Liver (tissue), 8 donors: ENCODE measurements at regions not wholly inside any gene's neighbourhood (a gene's known extent, or its start where the extent isn't known, plus 50 kb on each side); places are given as distances from the start of the nearest gene placed in this dataset.

Experiments
- DNase-seq: peaks from one replicate; pipeline ENCODE4 v3.0.0-alpha.2; 2017; ENCODE audit warnings: low spot score
- H3K27ac ChIP-seq, 2 donors: one replicate each; pipeline ENCODE4 v1.7.0; 2013; ENCODE audit warnings: inconsistent platforms in 2 of 2, low read length in 2 of 2, control low read depth in 1 of 2, low read depth in 1 of 2, mild to moderate bottlenecking in 1 of 2
- H3K27me3 ChIP-seq, 4 donors: one replicate each; pipeline versions ENCODE4 v1.6.1 to v1.7.0; 2013; ENCODE audit warnings: low read length in 3 of 4, inconsistent platforms in 1 of 4, mild to moderate bottlenecking in 1 of 4, moderate library complexity in 1 of 4; ENCODE audit not compliant: control insufficient read depth in 4 of 4, insufficient read depth in 4 of 4
- H3K36me3 ChIP-seq, 4 donors: one replicate each; pipeline versions ENCODE4 v1.6.1 to v1.7.0; 2013; ENCODE audit warnings: low read length in 3 of 4, mild to moderate bottlenecking in 3 of 4, low read depth in 1 of 4, moderate library complexity in 1 of 4; ENCODE audit not compliant: control insufficient read depth in 4 of 4, insufficient read depth in 3 of 4
- H3K4me1 ChIP-seq, 4 donors: one replicate each; pipeline versions ENCODE4 v1.6.1 to v1.7.0; 2013; ENCODE audit warnings: low read length in 3 of 4, mild to moderate bottlenecking in 3 of 4, moderate library complexity in 1 of 4; ENCODE audit not compliant: control insufficient read depth in 4 of 4, insufficient read depth in 4 of 4
- H3K4me3 ChIP-seq, 3 donors: one replicate each; pipeline versions ENCODE4 v1.6.1 to v1.7.0; 2013; ENCODE audit warnings: low read length in 3 of 3, control low read depth in 1 of 3, low read depth in 1 of 3, mild to moderate bottlenecking in 1 of 3
- H3K9ac ChIP-seq, 2 donors: one replicate each; pipeline ENCODE4 v1.7.0; 2013; ENCODE audit warnings: low read length in 2 of 2, mild to moderate bottlenecking in 2 of 2, moderate library complexity in 2 of 2, control low read depth in 1 of 2, low read depth in 1 of 2
- H3K9me3 ChIP-seq, 4 donors: one replicate each; pipeline versions ENCODE4 v1.6.1 to v1.7.0; 2013; ENCODE audit warnings: low read length in 3 of 4; ENCODE audit not compliant: control insufficient read depth in 4 of 4
- EGR1 ChIP-seq, 2 donors: IDR thresholded peaks; 2 replicates each; pipeline ENCODE4 v1.6.1; 2016 to 2018; ENCODE audit warnings: antibody characterized with exemption in 2 of 2, low read depth in 2 of 2
- FOXA1 ChIP-seq: IDR thresholded peaks from 2 replicates; pipeline ENCODE4 v1.6.1; 2016; ENCODE audit warnings: antibody characterized with exemption
- FOXA2 ChIP-seq: IDR thresholded peaks from 2 replicates; pipeline ENCODE4 v1.6.1; 2016; ENCODE audit warnings: antibody characterized with exemption
- GABPA ChIP-seq, 2 donors: IDR thresholded peaks in 1 of 2; conservative IDR thresholded peaks in 1 of 2; 2 replicates each; pipeline ENCODE4 v1.6.1; 2016; ENCODE audit warnings: antibody characterized with exemption in 2 of 2, mild to moderate bottlenecking in 1 of 2, moderate library complexity in 1 of 2
- HNF4A ChIP-seq, 2 donors: conservative IDR thresholded peaks; 2 replicates each; pipeline ENCODE4 v1.6.1; 2016; ENCODE audit warnings: antibody characterized with exemption in 2 of 2, mild to moderate bottlenecking in 2 of 2
- HNF4G ChIP-seq: IDR thresholded peaks from 2 replicates; pipeline ENCODE4 v1.6.1; 2016; ENCODE audit warnings: antibody characterized with exemption
- JUND ChIP-seq, 2 donors: IDR thresholded peaks; 2 replicates each; pipeline ENCODE4 v1.6.1; 2016; ENCODE audit warnings: antibody characterized with exemption in 2 of 2
- NR2F2 ChIP-seq: IDR thresholded peaks from 2 replicates; pipeline ENCODE4 v1.6.1; 2016; ENCODE audit warnings: antibody characterized with exemption
- RAD21 ChIP-seq, 2 donors: IDR thresholded peaks; 2 replicates each; pipeline ENCODE4 v1.6.1; 2016; ENCODE audit warnings: antibody characterized with exemption in 2 of 2, mild to moderate bottlenecking in 2 of 2
- RXRA ChIP-seq, 2 donors: IDR thresholded peaks; 2 replicates each; pipeline ENCODE4 v1.6.1; 2017 to 2018; ENCODE audit warnings: antibody characterized with exemption in 2 of 2, mild to moderate bottlenecking in 1 of 2
- SP1 ChIP-seq: IDR thresholded peaks from 2 replicates; pipeline ENCODE4 v1.6.1; 2018; ENCODE audit warnings: antibody characterized with exemption, mild to moderate bottlenecking
- TAF1 ChIP-seq: conservative IDR thresholded peaks from 2 replicates; pipeline ENCODE4 v1.6.1; 2016; ENCODE audit warnings: antibody characterized with exemption, mild to moderate bottlenecking
- YY1 ChIP-seq: IDR thresholded peaks from 2 replicates; pipeline ENCODE4 v1.6.1; 2016; ENCODE audit warnings: antibody characterized with exemption, mild to moderate bottlenecking
- ZBTB33 ChIP-seq: IDR thresholded peaks from 2 replicates; pipeline ENCODE4 v1.6.1; 2016; ENCODE audit warnings: antibody characterized with exemption
- WGBS: extraction: QIAGEN DNeasy Blood & Tissue Kit; methylation state at CpG from one replicate; pipeline ENCODE4 v1.1.7; 2013; 5-methylcytosine and 5-hydroxymethylcytosine counted together
- TF ChIP-seq, protein P1 (sequence below): IDR thresholded peaks from 2 replicates; pipeline ENCODE4 v1.6.1; 2016; ENCODE audit warnings: antibody characterized with exemption
- TF ChIP-seq, protein P2 (sequence below): IDR thresholded peaks from 2 replicates; pipeline ENCODE4 v1.6.1; 2016; ENCODE audit warnings: antibody characterized with exemption, mild to moderate bottlenecking
- TF ChIP-seq, protein P3 (sequence below): IDR thresholded peaks from 2 replicates; pipeline ENCODE4 v1.6.1; 2016; ENCODE audit warnings: antibody characterized with exemption
- TF ChIP-seq, protein P4 (sequence below): fragments of 150-350 bp; IDR thresholded peaks from 2 replicates; pipeline ENCODE4 v1.5.1; 2017; ENCODE audit warnings: improper control_type of control experiment, low read depth, low read length; ENCODE audit not compliant: missing input control
- donor health status: healthy.
- donor health status: healthy.
- donor health status: healthy.
- donor health status: healthy.
- donor health status: healthy.

GRCh38 chrX:113512700-113513395, 672.2 kb upstream of the AMOT start:
- no peak overlapping the region for H3K4me3 ChIP-seq
- H3K9me3 ChIP-seq, result no peaks in the 10 kb centered on the region
- no peak overlapping the region for H3K9ac ChIP-seq
- no peak for DNase-seq
- 64% methylated on average over 7 of the region's 7 CpGs for WGBS
- H3K4me1 ChIP-seq, result no peaks in the 10 kb centered on the region
- no peaks in the 10 kb centered on the region for H3K36me3 ChIP-seq
- H3K27me3 ChIP-seq, result no peaks in the 10 kb centered on the region
- TF ChIP-seq GABPA (IDR thresholded peaks at IDR 0.05 in 1 of 2, conservative IDR thresholded peaks at IDR 0.05 in 1 of 2) (no peak), FOXA1 (no peak), TAF1 (no peak), JUND (IDR thresholded peaks at IDR 0.05) (no peak), HNF4G (no peak), HNF4A (conservative IDR thresholded peaks at IDR 0.05) (no peak), RXRA (IDR thresholded peaks at IDR 0.05) (no peak), SP1 (no peak), NR2F2 (no peak)
- TF ChIP-seq, protein P1, sequence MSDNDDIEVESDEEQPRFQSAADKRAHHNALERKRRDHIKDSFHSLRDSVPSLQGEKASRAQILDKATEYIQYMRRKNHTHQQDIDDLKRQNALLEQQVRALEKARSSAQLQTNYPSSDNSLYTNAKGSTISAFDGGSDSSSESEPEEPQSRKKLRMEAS, result no peak
- TF ChIP-seq, protein P2, sequence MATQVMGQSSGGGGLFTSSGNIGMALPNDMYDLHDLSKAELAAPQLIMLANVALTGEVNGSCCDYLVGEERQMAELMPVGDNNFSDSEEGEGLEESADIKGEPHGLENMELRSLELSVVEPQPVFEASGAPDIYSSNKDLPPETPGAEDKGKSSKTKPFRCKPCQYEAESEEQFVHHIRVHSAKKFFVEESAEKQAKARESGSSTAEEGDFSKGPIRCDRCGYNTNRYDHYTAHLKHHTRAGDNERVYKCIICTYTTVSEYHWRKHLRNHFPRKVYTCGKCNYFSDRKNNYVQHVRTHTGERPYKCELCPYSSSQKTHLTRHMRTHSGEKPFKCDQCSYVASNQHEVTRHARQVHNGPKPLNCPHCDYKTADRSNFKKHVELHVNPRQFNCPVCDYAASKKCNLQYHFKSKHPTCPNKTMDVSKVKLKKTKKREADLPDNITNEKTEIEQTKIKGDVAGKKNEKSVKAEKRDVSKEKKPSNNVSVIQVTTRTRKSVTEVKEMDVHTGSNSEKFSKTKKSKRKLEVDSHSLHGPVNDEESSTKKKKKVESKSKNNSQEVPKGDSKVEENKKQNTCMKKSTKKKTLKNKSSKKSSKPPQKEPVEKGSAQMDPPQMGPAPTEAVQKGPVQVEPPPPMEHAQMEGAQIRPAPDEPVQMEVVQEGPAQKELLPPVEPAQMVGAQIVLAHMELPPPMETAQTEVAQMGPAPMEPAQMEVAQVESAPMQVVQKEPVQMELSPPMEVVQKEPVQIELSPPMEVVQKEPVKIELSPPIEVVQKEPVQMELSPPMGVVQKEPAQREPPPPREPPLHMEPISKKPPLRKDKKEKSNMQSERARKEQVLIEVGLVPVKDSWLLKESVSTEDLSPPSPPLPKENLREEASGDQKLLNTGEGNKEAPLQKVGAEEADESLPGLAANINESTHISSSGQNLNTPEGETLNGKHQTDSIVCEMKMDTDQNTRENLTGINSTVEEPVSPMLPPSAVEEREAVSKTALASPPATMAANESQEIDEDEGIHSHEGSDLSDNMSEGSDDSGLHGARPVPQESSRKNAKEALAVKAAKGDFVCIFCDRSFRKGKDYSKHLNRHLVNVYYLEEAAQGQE, result no peak
- TF ChIP-seq, protein P3, sequence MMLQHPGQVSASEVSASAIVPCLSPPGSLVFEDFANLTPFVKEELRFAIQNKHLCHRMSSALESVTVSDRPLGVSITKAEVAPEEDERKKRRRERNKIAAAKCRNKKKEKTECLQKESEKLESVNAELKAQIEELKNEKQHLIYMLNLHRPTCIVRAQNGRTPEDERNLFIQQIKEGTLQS, result no peak
- H3K27ac ChIP-seq, result no peak overlapping the region

DNA sequence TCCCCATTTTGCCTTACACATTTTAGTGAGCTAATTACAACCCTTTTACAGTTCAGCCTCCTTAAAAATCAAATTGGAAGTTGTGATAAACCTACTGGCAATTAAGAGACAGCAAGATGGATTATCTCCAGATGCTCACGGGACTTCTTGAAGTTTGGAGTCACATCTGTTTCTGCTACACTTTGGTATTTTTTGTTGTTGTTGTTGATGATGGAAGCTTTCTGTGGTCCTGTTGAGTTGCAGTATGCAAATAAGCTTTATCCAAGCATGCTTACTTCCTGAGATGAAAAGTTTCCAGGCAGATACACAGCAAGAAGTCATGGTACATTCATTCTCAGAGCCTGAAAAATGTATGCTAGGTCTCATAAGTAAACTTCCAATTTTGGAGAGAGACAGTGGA, 670.0 kb upstream of the AMOT start:
- Histone ChIP-seq H3K9ac (no peak overlapping the region), H3K27me3 (no peaks in the 10 kb centered on the region), H3K27ac (no peak overlapping the region), H3K9me3 (no peaks in the 10 kb centered on the region), H3K4me3 (no peak overlapping the region), H3K36me3 (no peaks in the 10 kb centered on the region), H3K4me1 (no peaks in the 10 kb centered on the region)
- DNase-seq, result no peak
- 82% methylated on average over 1 of the region's 1 CpG for WGBS
- TF ChIP-seq HNF4G, result no peak
- TF ChIP-seq HNF4A (conservative IDR thresholded peaks at IDR 0.05), result no peak
- TF ChIP-seq SP1, result no peak
- no peak for TF ChIP-seq EGR1 (IDR thresholded peaks at IDR 0.05; ENCODE audit: low read depth in 2 of 2)
- TF ChIP-seq FOXA2, result no peak
- TF ChIP-seq YY1, result no peak
- TF ChIP-seq, protein P3, result no peak
- TF ChIP-seq, protein P4, sequence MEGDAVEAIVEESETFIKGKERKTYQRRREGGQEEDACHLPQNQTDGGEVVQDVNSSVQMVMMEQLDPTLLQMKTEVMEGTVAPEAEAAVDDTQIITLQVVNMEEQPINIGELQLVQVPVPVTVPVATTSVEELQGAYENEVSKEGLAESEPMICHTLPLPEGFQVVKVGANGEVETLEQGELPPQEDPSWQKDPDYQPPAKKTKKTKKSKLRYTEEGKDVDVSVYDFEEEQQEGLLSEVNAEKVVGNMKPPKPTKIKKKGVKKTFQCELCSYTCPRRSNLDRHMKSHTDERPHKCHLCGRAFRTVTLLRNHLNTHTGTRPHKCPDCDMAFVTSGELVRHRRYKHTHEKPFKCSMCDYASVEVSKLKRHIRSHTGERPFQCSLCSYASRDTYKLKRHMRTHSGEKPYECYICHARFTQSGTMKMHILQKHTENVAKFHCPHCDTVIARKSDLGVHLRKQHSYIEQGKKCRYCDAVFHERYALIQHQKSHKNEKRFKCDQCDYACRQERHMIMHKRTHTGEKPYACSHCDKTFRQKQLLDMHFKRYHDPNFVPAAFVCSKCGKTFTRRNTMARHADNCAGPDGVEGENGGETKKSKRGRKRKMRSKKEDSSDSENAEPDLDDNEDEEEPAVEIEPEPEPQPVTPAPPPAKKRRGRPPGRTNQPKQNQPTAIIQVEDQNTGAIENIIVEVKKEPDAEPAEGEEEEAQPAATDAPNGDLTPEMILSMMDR, result no peak
- TF ChIP-seq GABPA (IDR thresholded peaks at IDR 0.05 in 1 of 2, conservative IDR thresholded peaks at IDR 0.05 in 1 of 2), result no peak
- no peak for TF ChIP-seq FOXA1
- no peak for TF ChIP-seq NR2F2
- TF ChIP-seq, protein P2, result no peak
- TF ChIP-seq, protein P1, result no peak
- no peak for TF ChIP-seq RXRA (IDR thresholded peaks at IDR 0.05)
- no peak for TF ChIP-seq RAD21 (IDR thresholded peaks at IDR 0.05)
- no peak for TF ChIP-seq JUND (IDR thresholded peaks at IDR 0.05)
- TF ChIP-seq ZBTB33, result no peak
